ENCODE measurements at regions not wholly inside any gene's neighbourhood (a gene's known extent, or its start where the extent isn't known, plus 50 kb on each side); places are given as distances from the start of the nearest gene placed in this dataset.

DNA sequence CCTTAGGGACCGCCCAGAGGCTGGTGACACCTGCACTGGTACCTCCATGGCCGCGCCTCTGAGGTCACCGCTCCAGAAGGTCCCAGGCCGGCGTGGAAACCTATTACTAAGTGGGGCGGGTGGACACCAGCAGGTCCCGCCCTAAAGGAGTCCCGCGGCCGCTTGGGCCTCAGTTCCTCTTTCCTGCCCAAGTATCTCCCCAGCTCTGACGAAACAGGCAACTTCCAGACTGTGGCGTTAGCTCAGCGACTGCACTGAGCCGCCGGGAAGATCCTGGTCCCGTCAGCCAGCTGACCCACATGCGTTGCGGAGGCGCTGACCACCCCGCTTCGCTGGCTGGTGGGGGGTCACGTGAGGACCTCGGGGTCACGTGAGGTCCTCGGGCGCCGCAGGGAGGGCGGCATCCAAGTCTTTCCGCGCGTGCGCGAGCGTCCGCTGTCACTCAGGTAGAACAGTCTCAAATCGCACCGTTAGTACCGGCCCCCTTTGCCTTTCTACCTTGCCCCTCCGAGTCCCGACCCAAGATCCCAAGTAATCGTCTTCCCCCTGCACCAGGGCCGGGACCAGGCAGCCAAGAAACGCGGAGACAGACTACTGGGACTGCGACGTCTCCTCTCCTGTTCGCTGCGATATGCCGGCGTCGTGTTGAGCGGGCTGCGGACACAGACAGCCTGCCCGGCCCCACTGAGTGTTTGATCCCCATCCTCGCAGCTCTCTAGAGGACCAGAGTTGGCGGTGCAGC, 53.7 kb upstream of the KDM4C start:
- no peak for FAIRE-seq
- 0 to 1% methylated on average over 50 to 57 of the region's 57 CpGs for whole genome bisulfite sequencing, 2 donors
- peak; percentile 93 to 97 (median 94) for DNase-seq
- intact Hi-C loops (cut with DNase I), result no loop called here
- Histone ChIP-seq H3K27ac (peak overlapping the region; percentile 91 to 98 (median 92)), H3K4me3 (peak overlapping the region; percentile 44 to 53 (median 50)), H3K27me3 (no peaks in the 10 kb centered on the region), H3K4me1 (peaks cover 0 to 4% (median 3%) of the 10 kb centered on the region in 3 donors), H3K9me3 (no peaks in the 10 kb centered on the region), H3K36me3 (no peaks in the 10 kb centered on the region)
- TF ChIP-seq, protein P1, sequence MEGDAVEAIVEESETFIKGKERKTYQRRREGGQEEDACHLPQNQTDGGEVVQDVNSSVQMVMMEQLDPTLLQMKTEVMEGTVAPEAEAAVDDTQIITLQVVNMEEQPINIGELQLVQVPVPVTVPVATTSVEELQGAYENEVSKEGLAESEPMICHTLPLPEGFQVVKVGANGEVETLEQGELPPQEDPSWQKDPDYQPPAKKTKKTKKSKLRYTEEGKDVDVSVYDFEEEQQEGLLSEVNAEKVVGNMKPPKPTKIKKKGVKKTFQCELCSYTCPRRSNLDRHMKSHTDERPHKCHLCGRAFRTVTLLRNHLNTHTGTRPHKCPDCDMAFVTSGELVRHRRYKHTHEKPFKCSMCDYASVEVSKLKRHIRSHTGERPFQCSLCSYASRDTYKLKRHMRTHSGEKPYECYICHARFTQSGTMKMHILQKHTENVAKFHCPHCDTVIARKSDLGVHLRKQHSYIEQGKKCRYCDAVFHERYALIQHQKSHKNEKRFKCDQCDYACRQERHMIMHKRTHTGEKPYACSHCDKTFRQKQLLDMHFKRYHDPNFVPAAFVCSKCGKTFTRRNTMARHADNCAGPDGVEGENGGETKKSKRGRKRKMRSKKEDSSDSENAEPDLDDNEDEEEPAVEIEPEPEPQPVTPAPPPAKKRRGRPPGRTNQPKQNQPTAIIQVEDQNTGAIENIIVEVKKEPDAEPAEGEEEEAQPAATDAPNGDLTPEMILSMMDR (IDR thresholded peaks at IDR 0.05), result no peak
- peak; percentile 92 to 97 (median 96) for ATAC-seq

DNA sequence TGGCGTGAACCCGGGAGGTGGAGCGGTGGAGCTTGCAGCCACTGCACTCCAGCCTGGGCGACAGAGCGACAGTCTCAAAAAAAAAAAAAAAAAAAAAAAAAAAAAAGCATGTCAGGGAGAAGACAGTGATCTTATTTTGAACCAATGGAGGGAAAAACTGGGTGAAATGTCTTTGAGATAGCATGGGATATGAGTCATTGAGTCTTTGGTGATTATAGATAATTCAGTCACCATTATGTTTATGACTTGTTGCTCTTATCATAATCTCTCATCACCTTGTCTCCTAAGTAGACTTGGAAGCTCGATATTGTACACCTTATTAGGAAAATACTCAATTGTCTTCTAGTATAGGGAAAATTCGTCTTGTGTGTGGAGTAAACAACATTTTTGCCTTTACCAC, 55.1 kb upstream of the KDM4C start:
- FAIRE-seq, result no peak
- no peaks in the 10 kb centered on the region for H3K36me3 ChIP-seq
- H3K9me3 ChIP-seq, result no peaks in the 10 kb centered on the region
- H3K27ac ChIP-seq, result peak overlapping the region in 1 of 4 donors; percentile 91
- no peaks in the 10 kb centered on the region for H3K27me3 ChIP-seq
- peak overlapping the region in 1 of 4 donors; percentile 53 for H3K4me3 ChIP-seq
- no peak for DNase-seq
- no peak for ATAC-seq
- peaks cover 0 to 4% (median 3%) of the 10 kb centered on the region in 3 donors for H3K4me1 ChIP-seq
- TF ChIP-seq, protein P1 (IDR thresholded peaks at IDR 0.05), result no peak
- intact Hi-C loops (cut with DNase I), result no loop called here
- WGBS, 2 donors, result 90 to 93% methylated on average over 7 of the region's 7 CpGs

DNA sequence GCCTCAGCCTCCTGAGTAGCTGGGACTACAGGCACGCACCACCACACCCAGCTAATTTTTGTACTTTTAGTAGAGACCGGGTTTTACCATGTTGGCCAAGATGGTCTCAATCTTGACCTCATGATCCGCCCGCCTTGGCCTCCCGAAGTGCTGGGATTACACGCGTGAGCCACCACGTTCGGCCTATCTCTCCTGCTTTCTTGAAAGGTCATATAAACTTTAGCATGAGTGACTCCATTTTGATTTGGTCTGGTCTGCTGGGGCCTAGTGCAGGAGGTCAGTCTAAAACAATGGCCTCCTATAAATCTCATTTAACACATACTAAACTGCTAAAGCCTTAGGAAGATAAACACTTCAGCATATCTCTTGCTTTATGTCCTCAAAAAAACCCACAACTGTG, 50.6 kb upstream of the GLDC start:
- H3K4me1 ChIP-seq, result no peaks in the 10 kb centered on the region
- FAIRE-seq (no peak), ATAC-seq (no peak), DNase-seq (no peak)
- H3K27me3 ChIP-seq, result no peaks in the 10 kb centered on the region
- 95 to 97% methylated on average over 9 of the region's 9 CpGs for WGBS, 2 donors
- H3K27ac ChIP-seq, result no peak overlapping the region
- H3K9me3 ChIP-seq, result no peaks in the 10 kb centered on the region
- H3K4me3 ChIP-seq, result no peak overlapping the region
- intact Hi-C loops (cut with DNase I), result no loop called here
- H3K36me3 ChIP-seq, result no peaks in the 10 kb centered on the region
- TF ChIP-seq, protein P1 (IDR thresholded peaks at IDR 0.05), result no peak

DNA sequence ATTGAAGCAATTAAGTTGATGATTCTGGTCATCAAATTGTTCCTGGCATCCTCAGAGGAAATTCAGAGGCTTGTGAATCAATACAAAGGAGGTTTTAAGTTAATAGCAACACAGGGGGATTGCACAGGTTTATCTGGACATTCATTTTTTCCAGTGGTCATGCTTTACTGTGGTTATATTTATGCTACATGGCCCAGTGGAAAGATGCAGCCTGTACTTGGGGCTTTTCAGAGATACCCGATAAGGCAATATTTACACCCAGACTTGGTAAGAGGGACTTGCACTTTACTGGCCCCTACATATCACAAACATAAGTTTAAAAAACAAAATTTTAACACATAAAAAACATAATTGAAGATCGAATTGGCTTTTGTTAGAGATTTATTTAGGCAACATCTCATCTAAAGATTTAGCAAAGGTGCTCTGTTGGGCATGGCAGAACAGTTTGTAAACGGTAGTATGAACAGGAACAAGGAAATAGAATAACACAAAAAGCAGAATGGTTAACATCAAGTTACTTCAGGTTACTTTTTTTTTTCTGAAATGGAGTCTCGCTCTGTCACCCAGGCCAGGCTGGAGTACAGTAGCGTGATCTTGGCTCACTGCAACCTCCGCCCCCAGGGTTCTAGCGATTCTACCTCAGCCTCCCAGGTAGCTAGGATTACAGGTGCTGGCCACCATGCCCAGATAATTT, 49.7 kb upstream of the GLDC start:
- DNase-seq (no peak), ATAC-seq (no peak), FAIRE-seq (no peak)
- TF ChIP-seq, protein P1 (IDR thresholded peaks at IDR 0.05), result no peak
- Histone ChIP-seq H3K36me3 (no peaks in the 10 kb centered on the region), H3K4me3 (no peak overlapping the region), H3K27me3 (no peaks in the 10 kb centered on the region), H3K4me1 (no peaks in the 10 kb centered on the region), H3K27ac (no peak overlapping the region), H3K9me3 (no peaks in the 10 kb centered on the region)
- intact Hi-C loops (cut with DNase I), result no loop called here
- 83 to 85% methylated on average over 7 of the region's 7 CpGs for WGBS, 2 donors

Measured in pancreas (tissue), 10 donors.